ENCODE measurements at regions not wholly inside any gene's neighbourhood (a gene's known extent, or its start where the extent isn't known, plus 50 kb on each side); places are given as distances from the start of the nearest gene placed in this dataset.
"Not testable (repeated sequence)": the region's sequence is repeated elsewhere in the genome, so short reads cannot be mapped to it uniquely, and the experiment has no call there.

- DNase-seq = no peak
- Histone ChIP-seq H3K9me3 (peaks cover 6% of the 10 kb centered on the region; the same call in 1 of the 2 replicates), H3K27me3 (no peaks in the 10 kb centered on the region), H3K4me3 (no peak overlapping the region), H3K36me3 (no peaks in the 10 kb centered on the region)
Measured at GRCh38 chr22:27314276-27314807, 487.2 kb downstream of the MN1 start.

GRCh38 chr22:27315833-27316232 is 485.7 kb downstream of the MN1 start:
- no peak for DNase-seq
- peaks cover 7% of the 10 kb centered on the region; the same call in 1 of the 2 replicates for H3K9me3 ChIP-seq
- no peak overlapping the region for H3K4me3 ChIP-seq
- no peaks in the 10 kb centered on the region for H3K36me3 ChIP-seq
- no peaks in the 10 kb centered on the region for H3K27me3 ChIP-seq

- no peaks in the 10 kb centered on the region for H3K36me3 ChIP-seq
- H3K9me3 ChIP-seq = peaks cover 7% of the 10 kb centered on the region; the same call in 1 of the 2 replicates
- H3K27me3 ChIP-seq = no peaks in the 10 kb centered on the region
- DNase-seq = no peak
- H3K4me3 ChIP-seq = no peak overlapping the region
Measured at GRCh38 chr22:27317096-27317495, 484.5 kb downstream of the MN1 start.

GRCh38 chr22:27317971-27318428 is 483.6 kb downstream of the MN1 start:
- H3K27me3 ChIP-seq = peaks cover under 1% of the 10 kb centered on the region; the same call in 1 of the 2 replicates
- DNase-seq = no peak

GRCh38 chr22:27318516-27318915 is 483.0 kb downstream of the MN1 start:
- Histone ChIP-seq H3K4me3 (no peak overlapping the region), H3K9me3 (peaks cover 7% of the 10 kb centered on the region; the same call in 1 of the 2 replicates), H3K36me3 (no peaks in the 10 kb centered on the region), H3K27me3 (peaks cover 2% of the 10 kb centered on the region; the same call in 1 of the 2 replicates)
- no peak for DNase-seq

More at GRCh38 chr22:27317971-27318428, 483.6 kb downstream of the MN1 start:
- peaks cover 7% of the 10 kb centered on the region; the same call in 1 of the 2 replicates for H3K9me3 ChIP-seq
- H3K36me3 ChIP-seq = no peaks in the 10 kb centered on the region
- no peak overlapping the region for H3K4me3 ChIP-seq

- no peak overlapping the region for H3K4me3 ChIP-seq
- no peaks in the 10 kb centered on the region for H3K36me3 ChIP-seq
- H3K27me3 ChIP-seq = peaks cover 2% of the 10 kb centered on the region; the same call in 1 of the 2 replicates
- peaks cover 7% of the 10 kb centered on the region; the same call in 1 of the 2 replicates for H3K9me3 ChIP-seq
- no peak for DNase-seq
Measured at GRCh38 chr22:27323661-27324060, 477.9 kb downstream of the MN1 start.

- not testable (repeated sequence) for H3K27me3 ChIP-seq, H3K9me3 ChIP-seq, H3K36me3 ChIP-seq, H3K4me3 ChIP-seq, DNase-seq
Measured at GRCh38 chr22:27324908-27325307, 476.6 kb downstream of the MN1 start.

GRCh38 chr22:27327497-27327896 is 474.1 kb downstream of the MN1 start:
- no peak for DNase-seq
- Histone ChIP-seq H3K36me3 (no peaks in the 10 kb centered on the region), H3K27me3 (peaks cover 2% of the 10 kb centered on the region; the same call in 1 of the 2 replicates), H3K4me3 (no peak overlapping the region), H3K9me3 (no peaks in the 10 kb centered on the region)

- no peaks in the 10 kb centered on the region for H3K9me3 ChIP-seq
- DNase-seq = peak; percentile 11
- no peak overlapping the region for H3K4me3 ChIP-seq
- peaks cover under 1% of the 10 kb centered on the region; the same call in 1 of the 2 replicates for H3K27me3 ChIP-seq
- H3K36me3 ChIP-seq = no peaks in the 10 kb centered on the region
Measured at GRCh38 chr22:27327981-27328721, 473.4 kb downstream of the MN1 start.

- no peak overlapping the region for H3K4me3 ChIP-seq
- H3K27me3 ChIP-seq = no peaks in the 10 kb centered on the region
- no peaks in the 10 kb centered on the region for H3K9me3 ChIP-seq
- DNase-seq = no peak
- no peaks in the 10 kb centered on the region for H3K36me3 ChIP-seq
Measured at GRCh38 chr22:27329131-27329850, 472.3 kb downstream of the MN1 start.

GRCh38 chr22:27329966-27330645 is 471.4 kb downstream of the MN1 start:
- Histone ChIP-seq H3K4me3 (no peak overlapping the region), H3K27me3 (no peaks in the 10 kb centered on the region), H3K36me3 (no peaks in the 10 kb centered on the region), H3K9me3 (no peaks in the 10 kb centered on the region)
- no peak for DNase-seq

- no peaks in the 10 kb centered on the region for H3K9me3 ChIP-seq
- H3K4me3 ChIP-seq = no peak overlapping the region
- no peaks in the 10 kb centered on the region for H3K27me3 ChIP-seq
- peak; percentile 57 for DNase-seq
- no peaks in the 10 kb centered on the region for H3K36me3 ChIP-seq
Measured at GRCh38 chr22:27331526-27332281, 469.9 kb downstream of the MN1 start.

GRCh38 chr22:27335102-27335660 is 466.4 kb downstream of the MN1 start:
- Histone ChIP-seq H3K36me3 (no peaks in the 10 kb centered on the region), H3K9me3 (no peaks in the 10 kb centered on the region), H3K27me3 (no peaks in the 10 kb centered on the region), H3K4me3 (no peak overlapping the region)
- no peak for DNase-seq

GRCh38 chr22:27336151-27337090 is 465.1 kb downstream of the MN1 start:
- Histone ChIP-seq H3K36me3 (no peaks in the 10 kb centered on the region), H3K4me3 (no peak overlapping the region), H3K27me3 (no peaks in the 10 kb centered on the region), H3K9me3 (no peaks in the 10 kb centered on the region; the same call in 1 of the 2 replicates)
- no peak for DNase-seq

GRCh38 chr22:27337676-27338075 is 463.9 kb downstream of the MN1 start:
- no peak for DNase-seq
- no peak overlapping the region for H3K4me3 ChIP-seq
- no peaks in the 10 kb centered on the region for H3K27me3 ChIP-seq
- H3K36me3 ChIP-seq = no peaks in the 10 kb centered on the region
- H3K9me3 ChIP-seq = peaks cover 7% of the 10 kb centered on the region

Measured in MG63 (cell line).